ENCODE measurements at regions not wholly inside any gene's neighbourhood (a gene's known extent, or its start where the extent isn't known, plus 50 kb on each side); places are given as distances from the start of the nearest gene placed in this dataset.

DNA sequence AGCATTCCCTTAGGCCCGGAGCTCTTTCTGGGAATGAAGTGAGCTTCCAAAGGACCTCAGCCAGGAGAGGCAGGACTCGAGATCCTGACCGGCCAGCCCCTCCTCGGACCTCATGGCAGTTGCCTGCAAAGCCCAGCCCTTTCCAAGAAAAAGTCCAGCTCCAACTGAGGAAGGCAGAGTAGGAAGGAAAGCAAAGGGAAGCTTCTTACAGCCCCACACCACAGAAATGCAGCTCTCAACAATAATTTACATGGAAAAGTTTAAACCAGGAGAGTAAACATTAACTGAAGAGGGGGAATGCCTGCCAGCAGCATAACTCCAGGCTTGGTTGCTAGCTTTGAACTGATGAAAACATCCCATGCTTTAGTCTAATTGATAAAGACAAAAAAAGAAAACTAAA, 153.9 kb upstream of the PFKP start:
- WGBS, 2 donors, result 47 to 58% methylated on average over 4 of the region's 4 CpGs
- no peak for ATAC-seq
- Histone ChIP-seq H3K27me3 (peaks cover 0 to 43% (median 18%) of the 10 kb centered on the region in 7 donors), H3K36me3 (no peaks in the 10 kb centered on the region), H3K4me3 (no peak overlapping the region), H3K9me3 (no peaks in the 10 kb centered on the region), H3K4me1 (no peaks in the 10 kb centered on the region), H3K27ac (no peak overlapping the region)
- intact Hi-C loops (cut with DNase I), result no loop called here
- TF ChIP-seq, protein P1, sequence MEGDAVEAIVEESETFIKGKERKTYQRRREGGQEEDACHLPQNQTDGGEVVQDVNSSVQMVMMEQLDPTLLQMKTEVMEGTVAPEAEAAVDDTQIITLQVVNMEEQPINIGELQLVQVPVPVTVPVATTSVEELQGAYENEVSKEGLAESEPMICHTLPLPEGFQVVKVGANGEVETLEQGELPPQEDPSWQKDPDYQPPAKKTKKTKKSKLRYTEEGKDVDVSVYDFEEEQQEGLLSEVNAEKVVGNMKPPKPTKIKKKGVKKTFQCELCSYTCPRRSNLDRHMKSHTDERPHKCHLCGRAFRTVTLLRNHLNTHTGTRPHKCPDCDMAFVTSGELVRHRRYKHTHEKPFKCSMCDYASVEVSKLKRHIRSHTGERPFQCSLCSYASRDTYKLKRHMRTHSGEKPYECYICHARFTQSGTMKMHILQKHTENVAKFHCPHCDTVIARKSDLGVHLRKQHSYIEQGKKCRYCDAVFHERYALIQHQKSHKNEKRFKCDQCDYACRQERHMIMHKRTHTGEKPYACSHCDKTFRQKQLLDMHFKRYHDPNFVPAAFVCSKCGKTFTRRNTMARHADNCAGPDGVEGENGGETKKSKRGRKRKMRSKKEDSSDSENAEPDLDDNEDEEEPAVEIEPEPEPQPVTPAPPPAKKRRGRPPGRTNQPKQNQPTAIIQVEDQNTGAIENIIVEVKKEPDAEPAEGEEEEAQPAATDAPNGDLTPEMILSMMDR (IDR thresholded peaks at IDR 0.05), result no peak
- no peak for DNase-seq

DNA sequence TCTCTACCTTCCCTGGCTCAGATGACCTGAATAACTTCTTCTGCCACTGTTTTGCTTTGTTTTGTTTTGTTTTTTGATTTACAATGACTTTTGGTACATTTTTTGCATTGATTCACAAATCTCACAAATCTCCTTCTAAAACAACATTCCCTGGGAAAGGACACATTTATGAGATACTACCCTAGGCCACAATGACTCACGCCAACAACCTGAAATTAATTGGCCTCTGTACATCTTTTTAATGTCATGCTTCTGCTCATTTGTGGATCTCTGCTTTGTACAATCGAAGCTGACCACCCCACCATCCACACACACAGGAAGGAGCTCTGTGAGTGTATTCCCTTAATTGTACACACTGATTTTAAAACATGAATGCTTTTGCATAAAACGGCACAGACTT, 156.7 kb upstream of the PFKP start:
- TF ChIP-seq, protein P1 (IDR thresholded peaks at IDR 0.05), result no peak
- H3K27ac ChIP-seq, result no peak overlapping the region
- intact Hi-C loops (cut with DNase I), result no loop called here
- no peaks in the 10 kb centered on the region for H3K4me1 ChIP-seq
- DNase-seq, result no peak
- no peak overlapping the region for H3K4me3 ChIP-seq
- ATAC-seq, result no peak
- no peaks in the 10 kb centered on the region for H3K36me3 ChIP-seq
- WGBS, 2 donors, result 52 to 61% methylated on average over 3 of the region's 3 CpGs
- peaks cover 0 to 46% (median 11%) of the 10 kb centered on the region in 7 donors for H3K27me3 ChIP-seq
- H3K9me3 ChIP-seq, result no peaks in the 10 kb centered on the region

DNA sequence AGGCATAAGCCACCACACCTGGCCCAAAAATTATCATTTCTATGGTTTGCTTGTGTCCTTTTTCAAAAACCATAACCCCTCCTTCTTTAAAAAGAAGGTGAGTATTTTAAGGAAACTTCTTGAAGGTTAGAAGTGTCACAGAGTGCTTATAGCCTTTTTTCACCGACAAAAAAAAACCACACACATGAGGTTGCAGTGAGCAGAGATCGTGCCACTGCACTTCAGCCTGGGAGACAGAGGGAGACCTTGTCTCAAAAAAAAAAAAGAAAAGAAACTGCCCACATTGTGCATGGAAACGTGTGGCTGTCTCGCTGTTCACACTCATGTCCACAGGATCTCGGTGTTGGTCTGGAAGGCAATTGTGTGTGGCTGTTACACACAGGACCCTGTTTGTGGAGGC, 157.4 kb upstream of the PFKP start:
- DNase-seq (no peak), ATAC-seq (no peak)
- Histone ChIP-seq H3K4me3 (no peak overlapping the region), H3K36me3 (no peaks in the 10 kb centered on the region), H3K27me3 (peaks cover 0 to 48% (median 16%) of the 10 kb centered on the region in 7 donors), H3K4me1 (no peaks in the 10 kb centered on the region), H3K27ac (no peak overlapping the region), H3K9me3 (no peaks in the 10 kb centered on the region)
- TF ChIP-seq, protein P1 (IDR thresholded peaks at IDR 0.05), result no peak
- intact Hi-C loops (cut with DNase I), result no loop called here
- whole genome bisulfite sequencing, 2 donors, result 80 to 83% methylated on average over 5 of the region's 5 CpGs

DNA sequence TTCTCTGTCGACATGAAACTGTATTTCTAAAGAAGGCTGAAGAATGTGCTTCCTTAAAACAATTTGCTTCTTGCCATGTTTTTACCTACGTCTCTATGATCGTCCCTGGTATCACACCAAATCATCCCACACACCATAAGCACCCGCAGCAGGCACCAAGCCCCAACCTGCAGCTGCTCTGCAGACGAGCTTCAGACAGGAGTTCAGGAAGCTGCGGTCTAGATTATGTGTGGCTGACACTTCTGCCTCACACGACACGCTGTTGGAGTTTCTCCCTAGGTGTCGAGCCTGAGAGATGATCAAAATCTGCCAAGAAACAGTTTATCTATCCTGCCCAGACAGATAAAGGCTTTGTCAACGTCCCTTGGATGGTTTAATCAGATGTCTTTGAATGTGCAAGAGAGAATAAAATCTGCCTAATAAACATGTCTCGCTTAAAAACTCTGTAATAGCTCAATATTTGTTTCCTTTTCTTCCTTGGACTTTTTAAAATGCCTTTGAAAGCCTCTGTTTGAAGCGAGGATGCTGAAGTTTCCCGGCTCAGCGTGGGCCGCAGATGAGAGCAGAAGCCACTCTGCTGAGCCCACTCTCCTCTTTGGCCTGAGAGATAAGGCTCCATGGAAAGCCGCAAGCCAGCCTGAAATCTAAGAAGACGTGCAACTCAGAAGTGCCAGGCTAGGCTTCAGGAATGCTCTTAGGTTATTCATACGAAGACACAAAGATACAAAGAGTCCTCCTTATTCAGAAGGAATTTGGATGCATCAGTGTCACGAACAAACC, 158.3 kb upstream of the PFKP start:
- no peaks in the 10 kb centered on the region for H3K9me3 ChIP-seq
- no peak overlapping the region for H3K27ac ChIP-seq
- H3K4me1 ChIP-seq, result no peaks in the 10 kb centered on the region
- intact Hi-C loops (cut with DNase I), result no loop called here
- DNase-seq, result no peak
- no peak overlapping the region for H3K4me3 ChIP-seq
- peaks cover 0 to 52% (median 18%) of the 10 kb centered on the region in 7 donors for H3K27me3 ChIP-seq
- ATAC-seq, result no peak
- H3K36me3 ChIP-seq, result no peaks in the 10 kb centered on the region
- 55 to 59% methylated on average over 19 of the region's 19 CpGs for WGBS, 2 donors
- TF ChIP-seq, protein P1 (IDR thresholded peaks at IDR 0.05), result no peak
